IMR-90 (cell line): ENCODE measurements at regions not wholly inside any gene's neighbourhood (a gene's known extent, or its start where the extent isn't known, plus 50 kb on each side); places are given as distances from the start of the nearest gene placed in this dataset.

ENCODE experiments used
- ATAC-seq: fragments of 200-7000 bp; cut with Tn5 transposase; 2 replicates; pipeline ENCODE4 v1.9.1; 2020; ENCODE audit warnings: low read depth, mild to moderate bottlenecking, moderate library complexity
- BruUV-seq: library from RNA; stranded (reverse); fragments of 400-500 nt; replicated peaks from 2 replicates; lab custom pipeline; 2021; lab: Mats Ljungman, UMichigan
- CTCF ChIA-PET: fragments of 300-600 bp; formaldehyde crosslinking; extraction: SDS; loops from one replicate; lab custom pipeline; 2021; ENCODE audit warnings: antibody characterized with exemption; lab: Yijun Ruan, JAX
- POLR2A ChIA-PET: fragments of 300-600 bp; sonication (Branson Sonifier 250); formaldehyde crosslinking; loops from one replicate; lab custom pipeline; 2022; ENCODE audit warnings: antibody characterized with exemption; ENCODE audit not compliant: unreplicated experiment; lab: Charles Lee
- DNase-seq: peaks from one replicate; pipeline ENCODE4 v3.0.0; 2013
- H2AFZ ChIP-seq: replicated peaks from 2 replicates; pipeline ENCODE3; 2013; ENCODE audit warnings: low read length, mild to moderate bottlenecking; ENCODE audit not compliant: poor library complexity
- H2AK5ac ChIP-seq: 2 replicates; pipeline ENCODE4 v1.6.1; 2013; ENCODE audit warnings: low read depth, low read length, inconsistent platforms
- H2AK9ac ChIP-seq: replicated peaks from 2 replicates; pipeline ENCODE3; 2013; ENCODE audit warnings: mild to moderate bottlenecking, low read depth, low read length, moderate library complexity; ENCODE audit not compliant: poor library complexity
- H2BK120ac ChIP-seq: 2 replicates; pipeline ENCODE4 v1.6.1; 2013; ENCODE audit warnings: low read depth, low read length, inconsistent platforms
- H2BK15ac ChIP-seq: 3 replicates; pipeline ENCODE4 v1.6.1; 2013; ENCODE audit warnings: low read depth, low read length, inconsistent platforms
- H2BK20ac ChIP-seq: 2 replicates; pipeline ENCODE4 v1.6.1; 2013; ENCODE audit warnings: low read depth, mild to moderate bottlenecking, inconsistent platforms, low read length, moderate library complexity
- H2BK5ac ChIP-seq: 2 replicates; pipeline ENCODE4 v1.6.1; 2013; ENCODE audit warnings: mild to moderate bottlenecking, low read depth, low read length, inconsistent platforms; ENCODE audit not compliant: poor library complexity, severe bottlenecking
- H3K14ac ChIP-seq: replicated peaks from 2 replicates; pipeline ENCODE4 v1.6.1; 2013; ENCODE audit warnings: low read depth, low read length, inconsistent platforms
- H3K18ac ChIP-seq: 2 replicates; pipeline ENCODE4 v1.6.1; 2013; ENCODE audit warnings: low read depth, low read length, control low read depth
- H3K23ac ChIP-seq: 2 replicates; pipeline ENCODE4 v1.6.1; 2013; ENCODE audit warnings: low read depth, low read length, inconsistent platforms
- H3K27ac ChIP-seq: 2 replicates; pipeline ENCODE4 v1.5.1; 2013; ENCODE audit warnings: mild to moderate bottlenecking, control low read depth, low read length; ENCODE audit not compliant: insufficient read depth
- H3K27me3 ChIP-seq: 2 replicates; pipeline ENCODE4 v1.6.1; 2013; ENCODE audit warnings: low read length; ENCODE audit not compliant: control insufficient read depth, insufficient read depth
- H3K36me3 ChIP-seq: 2 replicates; pipeline ENCODE4 v1.6.1; 2013; ENCODE audit warnings: low read length, mixed read lengths; ENCODE audit not compliant: control insufficient read depth, insufficient read depth
- H3K4ac ChIP-seq: 2 replicates; pipeline ENCODE4 v1.6.1; 2013; ENCODE audit warnings: low read depth, low read length, inconsistent platforms
- H3K4me1 ChIP-seq: 2 replicates; pipeline ENCODE4 v1.6.1; 2013; ENCODE audit warnings: low read length, mixed read lengths; ENCODE audit not compliant: control insufficient read depth, insufficient read depth
- H3K4me2 ChIP-seq: 2 replicates; pipeline ENCODE4 v1.6.1; 2013; ENCODE audit warnings: low read depth, mild to moderate bottlenecking, control low read depth, low read length, moderate library complexity
- H3K4me3 ChIP-seq: 2 replicates; pipeline ENCODE4 v1.5.1; 2013; ENCODE audit warnings: low read depth, mild to moderate bottlenecking, control low read depth, low read length, moderate library complexity; ENCODE audit not compliant: insufficient read depth
- H3K56ac ChIP-seq: 2 replicates; pipeline ENCODE4 v1.6.1; 2013; ENCODE audit warnings: low read length, inconsistent platforms; ENCODE audit not compliant: insufficient read depth; ENCODE audit errors: extremely low read depth
- H3K79me1 ChIP-seq, 2 experiments: 2 replicates each; pipeline ENCODE4 v1.6.1; 2013; ENCODE audit warnings: low read length in 2 of 2, inconsistent platforms in 1 of 2, low read depth in 1 of 2
- H3K9ac ChIP-seq: 2 replicates; pipeline ENCODE4 v1.6.1; 2013; ENCODE audit warnings: low read depth, low read length, control low read depth
- H3K9me1 ChIP-seq: 2 replicates; pipeline ENCODE4 v1.6.1; 2013; ENCODE audit warnings: low read length, inconsistent platforms; ENCODE audit not compliant: insufficient read depth
- H3K9me3 ChIP-seq: 2 replicates; pipeline ENCODE4 v1.6.1; 2013; ENCODE audit warnings: low read length; ENCODE audit not compliant: control insufficient read depth, insufficient read depth
- H4K20me1 ChIP-seq: 2 replicates; pipeline ENCODE4 v1.6.1; 2013; ENCODE audit warnings: low read length, inconsistent platforms; ENCODE audit not compliant: insufficient read depth
- H4K5ac ChIP-seq: 2 replicates; pipeline ENCODE4 v1.6.1; 2013; ENCODE audit warnings: mild to moderate bottlenecking, low read depth, low read length, control low read depth
- H4K8ac ChIP-seq, 2 experiments: 2 replicates each; pipeline ENCODE4 v1.6.1; 2013; ENCODE audit warnings: low read depth in 2 of 2, low read length in 2 of 2, control low read depth in 1 of 2, inconsistent platforms in 1 of 2
- H4K91ac ChIP-seq: 2 replicates; pipeline ENCODE4 v1.6.1; 2013; ENCODE audit warnings: low read depth, low read length, inconsistent platforms; ENCODE audit not compliant: insufficient read depth
- BHLHE40 ChIP-seq: fragments of 150-350 bp; IDR thresholded peaks from 2 replicates; pipeline ENCODE4 v1.6.1; 2016; ENCODE audit warnings: mild to moderate bottlenecking, low read depth, low read length
- CEBPB ChIP-seq: IDR thresholded peaks from 2 replicates; pipeline ENCODE4 v1.6.1; 2012; ENCODE audit warnings: low read depth, low read length, improper control_type of control experiment
- CHD1 ChIP-seq: IDR thresholded peaks from 2 replicates; pipeline ENCODE4 v1.6.1; 2012; ENCODE audit warnings: low read depth, low read length, improper control_type of control experiment
- CTCF ChIP-seq: conservative IDR thresholded peaks from 2 replicates; pipeline ENCODE4 v1.5.1; 2012; ENCODE audit warnings: mild to moderate bottlenecking, low read depth, low read length, improper control_type of control experiment
- ELK1 ChIP-seq: fragments of 150-350 bp; IDR thresholded peaks from 2 replicates; pipeline ENCODE4 v1.6.1; 2016; ENCODE audit warnings: low read depth, mild to moderate bottlenecking, low read length, moderate library complexity, borderline replicate concordance
- FOS ChIP-seq: fragments of 150-350 bp; IDR thresholded peaks from 2 replicates; pipeline ENCODE4 v1.6.1; 2016; ENCODE audit warnings: low read depth, low read length
- MAFK ChIP-seq: IDR thresholded peaks from 2 replicates; pipeline ENCODE4 v1.6.1; 2012; ENCODE audit warnings: low read depth, low read length, improper control_type of control experiment
- MAZ ChIP-seq: IDR thresholded peaks from 2 replicates; pipeline ENCODE4 v1.6.1; 2012; ENCODE audit warnings: low read depth, mild to moderate bottlenecking, low read length, improper control_type of control experiment, moderate library complexity, borderline replicate concordance
- MXI1 ChIP-seq: IDR thresholded peaks from 2 replicates; pipeline ENCODE4 v1.6.1; 2012; ENCODE audit warnings: low read depth, mild to moderate bottlenecking, low read length, moderate library complexity, borderline replicate concordance
- NFE2L2 ChIP-seq: fragments of 150-350 bp; IDR thresholded peaks from 2 replicates; pipeline ENCODE4 v1.6.1; 2016; ENCODE audit warnings: low read depth, mild to moderate bottlenecking, low read length
- POLR2A ChIP-seq: IDR thresholded peaks from 2 replicates; pipeline ENCODE4 v1.6.1; 2012; ENCODE audit warnings: mild to moderate bottlenecking, low read depth, low read length
- RAD21 ChIP-seq: IDR thresholded peaks from 2 replicates; pipeline ENCODE4 v1.6.1; 2012; ENCODE audit warnings: low read length, improper control_type of control experiment
- RCOR1 ChIP-seq: IDR thresholded peaks from 2 replicates; pipeline ENCODE4 v1.6.1; 2012; ENCODE audit warnings: mild to moderate bottlenecking, low read length, improper control_type of control experiment; ENCODE audit not compliant: insufficient replicate concordance
- RFX5 ChIP-seq: IDR thresholded peaks from 2 replicates; pipeline ENCODE4 v1.8.0; 2012; ENCODE audit warnings: low read depth, mild to moderate bottlenecking, low read length, moderate library complexity
- SMC3 ChIP-seq: fragments of 150-350 bp; IDR thresholded peaks from 2 replicates; pipeline ENCODE4 v1.6.1; 2016; ENCODE audit warnings: low read depth, mild to moderate bottlenecking, antibody characterized with exemption, low read length, moderate library complexity
- USF2 ChIP-seq: fragments of 150-350 bp; IDR thresholded peaks from 2 replicates; pipeline ENCODE4 v1.6.1; 2017; ENCODE audit warnings: mild to moderate bottlenecking, antibody characterized with exemption, low read length, low read depth
- WGBS, 2 experiments: methylation state at CpG; one replicate each; pipeline versions ENCODE4 v1.1.5 to v1.1.7; 2013; ENCODE audit warnings: missing lambda C conversion rate in 2 of 2; ENCODE audit not compliant: insufficient read length in 1 of 2; ENCODE audit errors: extremely low coverage in 2 of 2; 5-methylcytosine and 5-hydroxymethylcytosine counted together
- dilution Hi-C: fragments of 300-500 bp; cut with HindIII; formaldehyde crosslinking; loops from one replicate; pipeline ENCODE4 v1.14.3; 2018; ENCODE audit warnings: low sequenced_read_pairs; ENCODE audit not compliant: unreplicated experiment
- in situ Hi-C: fragments of 300-500 bp; cut with MboI; formaldehyde crosslinking; loops from 3 replicates; pipeline ENCODE4 v1.14.3; 2019; ENCODE audit warnings: low sequenced_read_pairs, inconsistent platforms, mixed read lengths
- intact Hi-C: fragments of 100-400 bp; cut with micrococcal nuclease; formaldehyde crosslinking; loops from 2 replicates; pipeline ENCODE4 v1.10.0; 2022

- Histone ChIP-seq H3K23ac (no peak overlapping the region), H4K91ac (no peak overlapping the region), H4K8ac (no peak overlapping the region), H3K4ac (no peak overlapping the region), H3K27ac (no peak overlapping the region), H3K56ac (no peak overlapping the region), H3K9me3 (no peaks in the 10 kb centered on the region), H2BK20ac (no peak overlapping the region), H3K4me3 (no peak overlapping the region), H2BK15ac (no peak overlapping the region), H3K27me3 (no peaks in the 10 kb centered on the region; the same call in 1 of the 2 replicates), H2AK9ac (no peak overlapping the region), H4K20me1 (no peaks in the 10 kb centered on the region), H3K18ac (no peak overlapping the region), H2AK5ac (no peak overlapping the region), H3K9me1 (no peaks in the 10 kb centered on the region), H3K4me1 (no peaks in the 10 kb centered on the region), H4K5ac (no peak overlapping the region), H2BK5ac (no peak overlapping the region), H2AFZ (no peak overlapping the region), H3K14ac (no peak overlapping the region), H3K9ac (no peak overlapping the region), H3K79me1 (no peaks in the 10 kb centered on the region), H2BK120ac (no peak overlapping the region), H3K4me2 (no peak overlapping the region), H3K36me3 (no peaks in the 10 kb centered on the region)
- ChIA-PET POLR2A (no interaction called here), CTCF (no interaction called here)
- in situ Hi-C loops = no loop called here
- dilution Hi-C loops = no loop called here
- ATAC-seq (no peak), DNase-seq (no peak)
- 40% methylated on average over 1 of the region's 4 CpGs; no CpG with 5 or more reads in 1 of the 2 experiments for WGBS, 2 experiments
- intact Hi-C loops = no loop called here
- BruUV-seq = no TSS peak
- TF ChIP-seq RAD21 (no peak), BHLHE40 (no peak), RCOR1 (no peak), SMC3 (no peak), MAFK (no peak), USF2 (no peak), FOS (no peak), CEBPB (no peak), CTCF (no peak), CHD1 (no peak), RFX5 (no peak), NFE2L2 (no peak), ELK1 (no peak), MXI1 (no peak), POLR2A (no peak), MAZ (no peak)
Measured at GRCh38 chr12:45601888-45602287, 127.6 kb upstream of the ARID2 start.
